Activated CD4-positive, alpha-beta memory T cell treated with anti-CD3 and anti-CD28 coated beads for 36 hours (primary cell): ENCODE measurements at regions not wholly inside any gene's neighbourhood (a gene's known extent, or its start where the extent isn't known, plus 50 kb on each side); places are given as distances from the start of the nearest gene placed in this dataset.
"Not testable (repeated sequence)": the region's sequence is repeated elsewhere in the genome, so short reads cannot be mapped to it uniquely, and the experiment has no call there.

Experiments used
- CTCF ChIA-PET: fragments of 350-600 bp; sonication (Branson Sonifier 250); formaldehyde crosslinking; loops from one replicate; lab custom pipeline; 2021; ENCODE audit warnings: antibody characterized with exemption, inconsistent platforms; lab: Charles Lee
- POLR2A ChIA-PET: fragments of 350-600 bp; sonication (Branson Sonifier 250); formaldehyde crosslinking; loops from one replicate; lab custom pipeline; 2021; ENCODE audit warnings: antibody characterized with exemption; lab: Charles Lee
- DNase-seq: peaks from one replicate; pipeline ENCODE4 v3.0.0-alpha.2; 2020
- H3K27ac Mint-ChIP-seq: one replicate; pipeline ENCODE4 v1.8.0; 2021; ENCODE audit warnings: mixed read lengths
- H3K27me3 Mint-ChIP-seq: one replicate; pipeline ENCODE4 v1.8.0; 2021; ENCODE audit warnings: mixed read lengths
- H3K36me3 Mint-ChIP-seq: one replicate; pipeline ENCODE4 v1.8.0; 2021; ENCODE audit warnings: mixed read lengths
- H3K4me1 Mint-ChIP-seq: one replicate; pipeline ENCODE4 v1.8.0; 2021; ENCODE audit warnings: low read depth, mixed read lengths
- H3K4me3 Mint-ChIP-seq: one replicate; pipeline ENCODE4 v1.8.0; 2021; ENCODE audit warnings: mild to moderate bottlenecking, mixed read lengths
- H3K9me3 Mint-ChIP-seq: one replicate; pipeline ENCODE4 v1.8.0; 2021; ENCODE audit warnings: mixed read lengths
- intact Hi-C: fragments of 100-400 bp; cut with micrococcal nuclease; formaldehyde crosslinking; loops from one replicate; pipeline ENCODE4 v1.15.1; 2023

DNA sequence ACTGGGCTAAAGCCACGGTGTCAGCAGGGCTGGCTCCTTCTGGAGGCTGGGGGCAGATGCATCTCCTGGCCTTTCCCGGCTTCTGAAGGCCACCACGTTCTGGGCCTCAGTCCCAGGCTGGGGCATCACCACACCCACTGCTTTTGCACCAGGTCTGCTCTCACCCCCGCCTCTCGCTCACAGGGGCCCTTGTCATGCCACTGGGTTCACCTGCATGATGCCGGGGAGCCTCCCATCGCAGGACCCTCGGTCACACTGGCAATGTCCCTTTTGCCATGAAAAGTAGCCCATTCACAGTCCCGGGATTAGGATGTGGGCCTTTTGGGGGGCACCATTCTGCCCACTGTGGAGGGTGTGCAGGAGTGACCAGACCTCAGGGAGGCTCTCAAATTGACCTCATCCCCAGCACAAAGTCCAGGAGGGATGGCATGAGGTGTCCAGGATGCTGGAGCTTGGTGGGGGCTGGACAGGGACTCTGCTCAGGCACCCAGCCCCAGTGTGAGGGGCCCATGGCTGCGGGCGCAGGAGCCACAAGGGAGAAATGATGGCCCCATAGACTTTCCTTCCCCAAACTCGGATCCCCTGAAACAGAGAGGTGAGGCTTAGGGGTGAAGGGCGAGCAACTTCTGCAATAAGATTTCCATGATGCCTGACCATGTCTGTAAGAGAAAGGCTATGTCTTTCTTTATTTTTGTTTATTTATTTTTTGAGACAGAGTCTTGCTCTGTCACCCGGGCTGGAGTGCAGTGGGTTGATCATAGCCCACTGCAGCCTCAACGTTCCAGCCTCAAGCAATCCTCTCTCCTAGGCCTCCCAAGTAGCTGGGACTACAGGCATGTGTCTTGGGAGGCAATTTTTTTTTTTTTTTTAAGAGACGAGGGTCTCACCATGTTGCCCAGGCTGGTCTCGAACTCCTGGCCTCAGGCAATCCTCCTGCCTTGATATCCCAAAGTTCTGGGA lies 189.1 kb downstream of the GOLGA6L6 start:
- Mint-ChIP-seq H3K4me1 (peaks cover 4% of the 10 kb centered on the region), H3K27me3 (no peaks in the 10 kb centered on the region), H3K36me3 (no peaks in the 10 kb centered on the region), H3K4me3 (no peak overlapping the region), H3K27ac (no peak overlapping the region), H3K9me3 (no peaks in the 10 kb centered on the region)
- POLR2A ChIA-PET: no interaction called here
- CTCF ChIA-PET: interaction anchor here (4.1 kb wide), 1 partner anchor 1871 kb away, joined by 92 read pairs; no protein-coding TSS in a partner anchor
- no peak for DNase-seq
- intact Hi-C loops: no loop called here

DNA sequence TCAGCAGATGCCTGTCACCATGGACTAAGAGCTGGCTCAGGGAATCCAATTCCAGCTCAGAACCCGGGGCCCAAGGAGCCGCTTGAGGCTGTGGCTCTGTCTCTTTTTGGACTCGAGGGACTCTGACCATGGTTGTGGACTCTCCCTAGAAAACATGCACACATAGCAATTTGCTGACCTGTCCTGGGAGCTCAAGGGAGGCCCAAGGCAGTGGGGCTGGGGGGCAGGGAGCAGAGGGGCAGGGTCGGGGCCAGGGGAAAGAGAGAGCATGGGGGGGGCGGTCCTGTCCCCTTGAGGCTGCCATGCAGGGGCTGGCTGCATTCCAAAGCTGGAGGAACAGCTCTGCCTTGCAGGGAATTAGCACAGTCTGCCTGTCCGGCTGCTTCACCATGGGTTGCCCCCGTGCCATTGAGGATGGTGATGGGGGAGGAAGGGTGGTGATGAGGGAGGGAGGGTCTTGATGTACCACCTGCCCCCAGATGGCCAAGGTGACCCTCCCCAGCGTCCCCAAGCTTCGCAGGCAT lies 190.1 kb downstream of the GOLGA6L6 start:
- no peaks in the 10 kb centered on the region for H3K36me3 Mint-ChIP-seq
- intact Hi-C loops: no loop called here
- DNase-seq: no peak
- H3K4me3 Mint-ChIP-seq: no peak overlapping the region
- H3K9me3 Mint-ChIP-seq: no peaks in the 10 kb centered on the region
- no peak overlapping the region for H3K27ac Mint-ChIP-seq
- ChIA-PET POLR2A (no interaction called here), CTCF (no interaction called here)
- H3K27me3 Mint-ChIP-seq: no peaks in the 10 kb centered on the region
- peaks cover 3% of the 10 kb centered on the region for H3K4me1 Mint-ChIP-seq

GRCh38 chr15:20349774-20350498 lies 191.7 kb downstream of the GOLGA6L6 start:
- H3K9me3 Mint-ChIP-seq: no peaks in the 10 kb centered on the region

DNA sequence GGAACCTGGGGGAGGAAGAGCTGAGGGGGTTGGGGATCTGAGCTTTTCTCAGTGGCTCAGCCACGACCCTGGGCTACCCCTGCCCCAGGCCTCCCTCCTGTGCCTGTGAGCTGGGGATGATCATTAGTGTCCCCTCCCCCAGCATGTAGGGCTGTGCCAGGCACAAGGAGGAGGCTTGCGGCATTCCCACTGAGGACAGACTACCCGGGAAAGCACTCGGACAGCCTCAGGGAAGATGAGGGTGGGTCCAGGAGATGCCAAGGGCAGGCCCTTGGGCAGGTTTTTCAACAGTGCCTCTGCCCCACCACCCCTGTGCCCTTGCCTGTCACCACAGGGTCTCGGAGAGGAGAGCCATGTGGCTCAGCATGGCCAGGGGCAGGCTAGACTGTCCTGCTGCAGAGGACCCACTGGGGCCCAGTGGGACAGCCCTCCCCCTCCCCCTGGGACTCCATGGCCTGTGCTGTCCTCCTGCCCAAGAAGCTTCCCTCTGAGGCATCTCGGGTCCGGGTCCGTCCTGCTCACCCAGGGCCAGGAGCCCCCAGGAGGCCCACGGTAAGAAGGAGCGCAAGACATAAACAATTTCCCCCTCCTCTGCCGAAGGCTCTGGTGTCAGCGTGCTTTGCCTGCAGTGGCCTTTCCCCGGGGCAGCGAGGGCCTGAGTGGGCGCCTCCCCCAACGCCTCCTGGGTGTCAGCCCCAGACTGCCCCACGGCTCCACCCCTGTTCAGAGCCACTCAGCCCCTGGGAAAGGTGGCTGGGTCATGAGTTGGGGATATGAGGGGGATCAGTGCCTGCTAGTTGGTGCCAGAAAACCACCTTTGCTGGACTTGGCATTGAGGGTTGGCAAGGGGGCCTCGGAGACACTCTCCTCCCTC lies 192.5 kb downstream of the GOLGA6L6 start:
- intact Hi-C loops: no loop called here
- no peaks in the 10 kb centered on the region for H3K36me3 Mint-ChIP-seq
- no peak overlapping the region for H3K27ac Mint-ChIP-seq
- ChIA-PET POLR2A (no interaction called here), CTCF (interaction anchor here (0.8 kb wide), 1 partner anchor 1874 kb away, joined by 3 read pairs; no protein-coding TSS in a partner anchor)
- no peaks in the 10 kb centered on the region for H3K9me3 Mint-ChIP-seq
- no peaks in the 10 kb centered on the region for H3K27me3 Mint-ChIP-seq
- H3K4me3 Mint-ChIP-seq: no peak overlapping the region
- no peaks in the 10 kb centered on the region for H3K4me1 Mint-ChIP-seq
- DNase-seq: peak; percentile 10

More at GRCh38 chr15:20349774-20350498, 191.7 kb downstream of the GOLGA6L6 start:
- CTCF ChIA-PET: no interaction called here
- Mint-ChIP-seq H3K4me1 (no peaks in the 10 kb centered on the region), H3K27ac (no peak overlapping the region), H3K27me3 (no peaks in the 10 kb centered on the region), H3K4me3 (no peak overlapping the region), H3K36me3 (no peaks in the 10 kb centered on the region)
- no peak for DNase-seq
- POLR2A ChIA-PET: no interaction called here
- intact Hi-C loops: no loop called here

GRCh38 chr15:20348291-20348899 lies 193.2 kb downstream of the GOLGA6L6 start:
- Mint-ChIP-seq H3K4me1 (no peaks in the 10 kb centered on the region), H3K36me3 (no peaks in the 10 kb centered on the region), H3K27ac (no peak overlapping the region), H3K4me3 (no peak overlapping the region), H3K27me3 (no peaks in the 10 kb centered on the region), H3K9me3 (no peaks in the 10 kb centered on the region)
- peak; percentile 8 for DNase-seq
- CTCF ChIA-PET: interaction anchor here (0.8 kb wide), 2 partner anchors 1873 to 1875 kb away, joined by 3 read pairs; no protein-coding TSS in a partner anchor
- intact Hi-C loops: no loop called here
- POLR2A ChIA-PET: no interaction called here

DNA sequence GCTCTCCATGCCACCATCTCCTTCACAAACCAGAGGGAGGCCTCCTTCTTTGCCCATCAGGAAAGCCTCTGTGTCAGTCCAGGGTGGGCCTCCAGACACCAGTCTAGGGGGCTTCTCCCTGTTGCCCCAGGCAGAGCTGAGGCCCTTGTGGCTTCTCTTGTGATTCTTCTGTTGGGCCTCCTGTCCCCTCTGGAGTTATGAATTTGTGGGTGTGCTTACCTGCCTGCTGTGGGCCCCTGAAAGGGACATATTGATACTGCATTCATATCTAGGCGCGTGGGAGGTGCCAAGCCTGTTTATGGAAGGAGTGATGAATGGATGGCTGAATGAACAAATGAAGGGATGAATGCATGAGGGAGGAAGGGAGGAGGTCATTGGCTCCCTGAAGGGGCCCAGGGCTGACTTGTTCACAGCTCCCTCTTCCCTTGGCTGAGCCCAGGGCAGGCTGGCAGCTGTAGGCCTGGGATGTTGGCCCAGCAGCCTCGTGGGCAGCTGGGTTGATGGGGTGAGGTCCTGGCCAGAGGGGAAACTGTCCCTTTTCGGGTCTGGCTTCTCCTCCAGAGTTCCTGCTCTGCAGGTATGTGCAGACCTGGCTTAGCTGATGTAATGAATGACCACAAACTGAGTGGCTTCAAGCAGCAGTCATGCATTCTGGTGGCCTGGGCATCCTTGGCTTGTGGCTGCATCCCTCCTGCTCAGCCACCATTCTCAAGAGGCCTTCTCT lies 195.4 kb downstream of the GOLGA6L6 start:
- ChIA-PET CTCF (no interaction called here), POLR2A (no interaction called here)
- Mint-ChIP-seq H3K27ac (no peak overlapping the region), H3K36me3 (no peaks in the 10 kb centered on the region), H3K4me3 (no peak overlapping the region), H3K9me3 (no peaks in the 10 kb centered on the region), H3K27me3 (no peaks in the 10 kb centered on the region), H3K4me1 (no peaks in the 10 kb centered on the region)
- intact Hi-C loops: no loop called here
- peak; percentile 8 for DNase-seq

DNA sequence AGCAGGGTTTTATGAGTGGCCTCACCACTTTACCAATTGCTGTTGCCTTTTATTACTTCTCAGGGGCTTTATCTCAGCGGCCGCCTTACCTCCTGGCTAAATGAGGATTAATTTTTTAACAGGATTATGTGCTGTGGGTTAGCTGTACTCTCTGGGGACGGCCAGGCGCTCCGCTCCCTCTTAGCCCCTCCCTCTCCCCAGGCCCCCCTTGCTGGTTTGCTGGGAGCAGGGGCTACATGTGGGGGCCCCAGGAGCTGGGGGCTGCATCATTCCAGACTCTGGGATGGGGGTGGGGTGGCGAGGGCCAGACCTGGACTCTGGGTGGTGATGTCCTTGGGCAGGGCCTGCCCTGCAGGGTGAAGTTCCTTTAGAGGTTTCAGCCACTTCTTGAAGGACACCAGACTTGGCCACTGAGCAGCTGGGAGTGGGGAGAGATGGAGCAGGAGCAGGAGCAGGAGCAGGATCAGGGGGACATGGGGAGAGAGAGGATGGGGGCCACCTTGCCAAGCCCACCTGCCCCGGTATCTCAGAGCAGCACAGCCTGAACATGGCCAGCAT lies 196.1 kb downstream of the GOLGA6L6 start:
- Mint-ChIP-seq H3K9me3 (no peaks in the 10 kb centered on the region), H3K4me1 (no peaks in the 10 kb centered on the region), H3K4me3 (no peak overlapping the region), H3K27me3 (no peaks in the 10 kb centered on the region), H3K36me3 (no peaks in the 10 kb centered on the region), H3K27ac (no peak overlapping the region)
- intact Hi-C loops: no loop called here
- POLR2A ChIA-PET: no interaction called here
- peak; percentile 7 for DNase-seq
- CTCF ChIA-PET: no interaction called here

- ChIA-PET CTCF (no interaction called here), POLR2A (no interaction called here)
- H3K27me3 Mint-ChIP-seq: no peaks in the 10 kb centered on the region
- no peaks in the 10 kb centered on the region for H3K36me3 Mint-ChIP-seq
- intact Hi-C loops: no loop called here
- H3K9me3 Mint-ChIP-seq: no peaks in the 10 kb centered on the region
- no peaks in the 10 kb centered on the region for H3K4me1 Mint-ChIP-seq
- H3K27ac Mint-ChIP-seq: no peak overlapping the region
- no peak overlapping the region for H3K4me3 Mint-ChIP-seq
- peak; percentile 8 for DNase-seq
Measured at GRCh38 chr15:20344601-20345400, 196.8 kb downstream of the GOLGA6L6 start.

DNA sequence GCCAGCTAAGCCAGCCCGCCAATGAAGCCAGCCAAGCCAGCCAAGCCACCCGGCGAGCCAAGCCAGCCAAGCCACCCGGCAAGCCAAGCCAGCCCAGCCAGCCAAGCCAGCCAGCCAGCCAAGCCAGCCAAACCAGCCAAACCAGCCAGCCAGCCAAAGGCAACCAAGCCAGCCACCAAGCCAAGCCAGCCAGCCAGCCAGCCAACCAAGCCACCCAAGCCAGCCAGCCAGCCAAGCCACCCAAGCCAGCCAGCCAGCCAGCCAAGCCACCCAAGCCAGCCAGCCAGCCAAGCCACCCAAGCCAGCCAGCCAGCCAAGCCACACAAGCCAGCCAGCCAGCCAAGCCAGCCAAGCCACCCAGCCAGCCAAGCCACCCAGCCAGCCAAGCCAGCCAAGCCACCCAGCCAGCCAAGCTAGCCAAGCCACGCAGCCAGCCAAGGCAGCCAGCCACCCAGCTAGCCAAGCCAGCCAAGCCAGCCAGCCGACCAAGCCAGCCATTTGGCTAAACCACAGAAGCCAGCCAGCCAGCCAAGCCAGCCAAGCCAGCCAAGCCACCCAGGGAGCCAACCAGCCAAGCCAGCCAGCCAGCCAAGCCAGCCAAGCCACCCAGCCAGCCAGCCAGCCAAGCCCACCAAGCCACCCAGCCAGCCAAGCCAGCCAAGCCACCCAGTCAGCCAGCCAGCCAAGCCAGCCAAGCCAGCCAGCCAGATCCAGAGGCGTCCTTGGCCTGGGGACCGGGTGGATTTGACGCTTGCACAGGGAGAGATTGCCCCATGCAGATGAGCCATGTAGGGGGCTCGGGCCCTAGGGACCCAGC lies 198.0 kb downstream of the GOLGA6L6 start:
- intact Hi-C loops, H3K4me1 Mint-ChIP-seq, POLR2A ChIA-PET, H3K9me3 Mint-ChIP-seq, CTCF ChIA-PET, H3K36me3 Mint-ChIP-seq, H3K4me3 Mint-ChIP-seq, H3K27me3 Mint-ChIP-seq, H3K27ac Mint-ChIP-seq: not testable (repeated sequence)
- DNase-seq: peak; percentile 8
